ENCODE measurements at regions not wholly inside any gene's neighbourhood (a gene's known extent, or its start where the extent isn't known, plus 50 kb on each side); places are given as distances from the start of the nearest gene placed in this dataset.

GRCh38 chr3:76897076-76897475 lies 142.8 kb upstream of the ROBO2 start:
- WGBS (ENCODE audit: insufficient coverage), result no CpG with 5 or more reads among the region's 2 CpGs
- Histone ChIP-seq H3K9me3 (replicated peaks in 1 of 2; ENCODE audit: control insufficient read depth in 1 of 2, insufficient read depth in 1 of 2, low read length in 2 of 2) (peaks cover 0 to under 1% of the 10 kb centered on the region in 2 donors), H3K9ac (ENCODE audit: insufficient read depth, low read length, poor library complexity, severe bottlenecking) (no peak overlapping the region), H3K36me3 (replicated peaks in 1 of 2; ENCODE audit: control insufficient read depth in 1 of 2, insufficient read depth in 2 of 2, low read length in 2 of 2) (no peaks in the 10 kb centered on the region), H3K79me2 (ENCODE audit: insufficient read depth, low read length) (no peaks in the 10 kb centered on the region), H3K27ac (ENCODE audit: low read depth in 1 of 2, low read length in 2 of 2) (no peak overlapping the region), H3K4me3 (replicated peaks in 1 of 3; ENCODE audit: low read depth in 2 of 3, low read length in 3 of 3) (no peak overlapping the region), H3K4me2 (replicated peaks; ENCODE audit: extremely low read depth, low read length, poor library complexity, severe bottlenecking) (no peak overlapping the region), H2AFZ (ENCODE audit: insufficient read depth, low read depth, low read length, poor library complexity, severe bottlenecking) (no peak overlapping the region), H4K20me1 (ENCODE audit: insufficient read depth, low read length) (no peaks in the 10 kb centered on the region), H3K4me1 (ENCODE audit: control insufficient read depth in 1 of 2, insufficient read depth in 2 of 2, low read length in 2 of 2) (no peaks in the 10 kb centered on the region), H3K27me3 (ENCODE audit: control insufficient read depth in 2 of 2, insufficient read depth in 2 of 2, low read length in 2 of 2) (no peaks in the 10 kb centered on the region)
- no peak overlapping the region for H3K27ac Mint-ChIP-seq
- DNase-seq, result no peak
- no peak for TF ChIP-seq CTCF (IDR thresholded peaks at IDR 0.05)
- no peaks in the 10 kb centered on the region for H3K27me3 Mint-ChIP-seq (ENCODE audit: low read depth in 3 of 3)
- peaks cover 0 to 2% (median 0%) of the 10 kb centered on the region in 7 donors for H3K9me3 Mint-ChIP-seq
- H3K4me3 Mint-ChIP-seq, result no peak overlapping the region
- intact Hi-C loops (cut with micrococcal nuclease), result no loop called here
- H3K4me1 Mint-ChIP-seq, result no peaks in the 10 kb centered on the region
- H3K36me3 Mint-ChIP-seq, result no peaks in the 10 kb centered on the region

- WGBS (ENCODE audit: insufficient coverage), result no CpG with 5 or more reads among the region's 2 CpGs
- Mint-ChIP-seq H3K27ac (no peak overlapping the region), H3K4me1 (no peaks in the 10 kb centered on the region), H3K36me3 (no peaks in the 10 kb centered on the region), H3K9me3 (peaks cover 0 to 2% (median 0%) of the 10 kb centered on the region in 7 donors), H3K4me3 (no peak overlapping the region), H3K27me3 (ENCODE audit: low read depth in 3 of 3) (no peaks in the 10 kb centered on the region)
- Histone ChIP-seq H2AFZ (ENCODE audit: insufficient read depth, low read depth, low read length, poor library complexity, severe bottlenecking) (no peak overlapping the region), H3K79me2 (ENCODE audit: insufficient read depth, low read length) (no peaks in the 10 kb centered on the region), H3K27me3 (ENCODE audit: control insufficient read depth in 2 of 2, insufficient read depth in 2 of 2, low read length in 2 of 2) (no peaks in the 10 kb centered on the region), H3K9me3 (replicated peaks in 1 of 2; ENCODE audit: control insufficient read depth in 1 of 2, insufficient read depth in 1 of 2, low read length in 2 of 2) (peaks cover 0 to 3% of the 10 kb centered on the region in 2 donors), H3K27ac (ENCODE audit: low read depth in 1 of 2, low read length in 2 of 2) (no peak overlapping the region), H3K36me3 (replicated peaks in 1 of 2; ENCODE audit: control insufficient read depth in 1 of 2, insufficient read depth in 2 of 2, low read length in 2 of 2) (no peaks in the 10 kb centered on the region), H4K20me1 (ENCODE audit: insufficient read depth, low read length) (no peaks in the 10 kb centered on the region), H3K9ac (ENCODE audit: insufficient read depth, low read length, poor library complexity, severe bottlenecking) (no peak overlapping the region), H3K4me2 (replicated peaks; ENCODE audit: extremely low read depth, low read length, poor library complexity, severe bottlenecking) (no peak overlapping the region), H3K4me3 (replicated peaks in 1 of 3; ENCODE audit: low read depth in 2 of 3, low read length in 3 of 3) (no peak overlapping the region), H3K4me1 (ENCODE audit: control insufficient read depth in 1 of 2, insufficient read depth in 2 of 2, low read length in 2 of 2) (no peaks in the 10 kb centered on the region)
- intact Hi-C loops (cut with micrococcal nuclease), result no loop called here
- DNase-seq, result no peak
- no peak for TF ChIP-seq CTCF (IDR thresholded peaks at IDR 0.05)
These were observed 139.3 kb upstream of the ROBO2 start for GRCh38 chr3:76900596-76900995.
